NCI-H2227 treated with DMSO at 0.1 percent for 48 hours (cell line): ENCODE measurements at regions not wholly inside any gene's neighbourhood (a gene's known extent, or its start where the extent isn't known, plus 50 kb on each side); places are given as distances from the start of the nearest gene placed in this dataset.

Source experiments
- DNase-seq: peaks from one replicate; lab custom pipeline; 2025; lab: John Stamatoyannopoulos, UW

GRCh38 chr2:160679686-160680085 is 186.1 kb upstream of the RBMS1 start:
- DNase-seq, result no peak

- no peak for DNase-seq
Measured at GRCh38 chr2:160680294-160680693, 186.7 kb upstream of the RBMS1 start.

GRCh38 chr2:160680974-160681373 is 187.4 kb upstream of the RBMS1 start:
- no peak for DNase-seq

- DNase-seq, result no peak
Measured at GRCh38 chr2:160683206-160683605, 189.6 kb upstream of the RBMS1 start.

GRCh38 chr2:160687629-160688028 is 194.0 kb upstream of the RBMS1 start:
- peak; percentile 91 for DNase-seq

GRCh38 chr2:160689441-160689840 is 195.8 kb upstream of the RBMS1 start:
- DNase-seq, result no peak

GRCh38 chr2:160694221-160694620 is 200.6 kb upstream of the RBMS1 start:
- no peak for DNase-seq

GRCh38 chr2:160694631-160695030 is 201.0 kb upstream of the RBMS1 start:
- no peak for DNase-seq

GRCh38 chr2:160695402-160696086 is 201.9 kb upstream of the RBMS1 start:
- DNase-seq, result no peak

GRCh38 chr2:160696087-160696452 is 202.5 kb upstream of the RBMS1 start:
- no peak for DNase-seq

- DNase-seq, result peak; percentile 88
Measured at GRCh38 chr2:160697817-160698216, 204.2 kb upstream of the RBMS1 start.

- no peak for DNase-seq
Measured at GRCh38 chr2:160700021-160700814, 206.6 kb upstream of the RBMS1 start.

GRCh38 chr2:160701822-160702221 is 208.2 kb upstream of the RBMS1 start:
- DNase-seq, result no peak

- DNase-seq, result no peak
Measured at GRCh38 chr2:160702754-160703153, 209.1 kb upstream of the RBMS1 start.

- peak; percentile 22 for DNase-seq
Measured at GRCh38 chr2:160703648-160704585, 210.3 kb upstream of the RBMS1 start.

- DNase-seq, result no peak
Measured at GRCh38 chr2:160715428-160715827, 221.8 kb upstream of the RBMS1 start.

GRCh38 chr2:160719116-160719515 is 225.5 kb upstream of the RBMS1 start:
- DNase-seq, result no peak

GRCh38 chr2:160720098-160720497 is 226.5 kb upstream of the RBMS1 start:
- DNase-seq, result no peak

GRCh38 chr2:160721089-160722040 is 227.8 kb upstream of the RBMS1 start:
- no peak for DNase-seq

- DNase-seq, result no peak
Measured at GRCh38 chr2:160726046-160726445, 232.4 kb upstream of the RBMS1 start.

GRCh38 chr2:160730296-160730995 is 236.8 kb upstream of the RBMS1 start:
- DNase-seq, result no peak
